Colonic mucosa (tissue), 4 donors: ENCODE measurements at regions not wholly inside any gene's neighbourhood (a gene's known extent, or its start where the extent isn't known, plus 50 kb on each side); places are given as distances from the start of the nearest gene placed in this dataset.

Source experiments
- DNase-seq: peaks from one replicate; pipeline ENCODE4 v3.0.0-alpha.2; 2020
- H3K27ac ChIP-seq: fragments of 200-600 bp; one replicate; pipeline ENCODE4 v1.8.0; 2021
- H3K27me3 ChIP-seq: fragments of 200-600 bp; one replicate; pipeline ENCODE4 v1.8.0; 2021
- H3K36me3 ChIP-seq: fragments of 200-600 bp; one replicate; pipeline ENCODE4 v1.8.0; 2021
- H3K4me1 ChIP-seq: fragments of 200-600 bp; one replicate; pipeline ENCODE4 v1.8.0; 2021; ENCODE audit warnings: mild to moderate bottlenecking
- H3K4me3 ChIP-seq: fragments of 200-600 bp; one replicate; pipeline ENCODE4 v1.8.0; 2021
- H3K9ac ChIP-seq, 2 donors: one replicate each; pipeline ENCODE4 v1.7.0; 2013; ENCODE audit warnings: control low read depth in 2 of 2, low read depth in 2 of 2, low read length in 2 of 2
- H3K9me3 ChIP-seq: fragments of 200-600 bp; one replicate; pipeline ENCODE4 v1.8.0; 2021
- CTCF ChIP-seq: fragments of 200-600 bp; IDR thresholded peaks from one replicate; pipeline ENCODE4 v1.8.0; 2022; ENCODE audit warnings: antibody characterized with exemption, mild to moderate bottlenecking
- intact Hi-C: fragments of 100-400 bp; cut with DNase I; formaldehyde crosslinking; loops from one replicate; pipeline ENCODE4 v1.14.1; 2022
- donor health status: healthy.
- donor health status: DM: no; HTN: no; CAD: no.
- donor health status: DM: no; HTN: no; CAD: no.

GRCh38 chr4:171583790-171584189 is 229.4 kb upstream of the GALNTL6 start:
- intact Hi-C loops, result no loop called here
- no peak overlapping the region for H3K9ac ChIP-seq
- H3K27ac ChIP-seq, result no peak overlapping the region
- no peaks in the 10 kb centered on the region for H3K4me1 ChIP-seq
- no peaks in the 10 kb centered on the region for H3K27me3 ChIP-seq
- H3K4me3 ChIP-seq, result no peak overlapping the region
- H3K9me3 ChIP-seq, result no peaks in the 10 kb centered on the region
- TF ChIP-seq CTCF, result no peak
- DNase-seq, result no peak
- H3K36me3 ChIP-seq, result no peaks in the 10 kb centered on the region

GRCh38 chr4:171582961-171583581 is 230.1 kb upstream of the GALNTL6 start:
- no peak overlapping the region for H3K4me3 ChIP-seq
- DNase-seq, result no peak
- H3K27me3 ChIP-seq, result no peaks in the 10 kb centered on the region
- H3K4me1 ChIP-seq, result no peaks in the 10 kb centered on the region
- H3K27ac ChIP-seq, result no peak overlapping the region
- intact Hi-C loops, result no loop called here
- H3K9ac ChIP-seq, result no peak overlapping the region
- H3K36me3 ChIP-seq, result no peaks in the 10 kb centered on the region
- no peaks in the 10 kb centered on the region for H3K9me3 ChIP-seq
- no peak for TF ChIP-seq CTCF

GRCh38 chr4:171573181-171573580 is 240.0 kb upstream of the GALNTL6 start:
- no peaks in the 10 kb centered on the region for H3K9me3 ChIP-seq
- no peaks in the 10 kb centered on the region for H3K36me3 ChIP-seq
- no peak for TF ChIP-seq CTCF
- H3K27me3 ChIP-seq, result no peaks in the 10 kb centered on the region
- no peak overlapping the region for H3K4me3 ChIP-seq
- DNase-seq, result no peak
- H3K27ac ChIP-seq, result no peak overlapping the region
- intact Hi-C loops, result no loop called here
- no peaks in the 10 kb centered on the region for H3K4me1 ChIP-seq
- no peak overlapping the region for H3K9ac ChIP-seq

- TF ChIP-seq CTCF, result no peak
- H3K36me3 ChIP-seq, result no peaks in the 10 kb centered on the region
- intact Hi-C loops, result no loop called here
These were observed 247.9 kb upstream of the GALNTL6 start for GRCh38 chr4:171565130-171565788.

GRCh38 chr4:171561419-171561818 is 251.8 kb upstream of the GALNTL6 start:
- Histone ChIP-seq H3K9ac (no peak overlapping the region), H3K27me3 (no peaks in the 10 kb centered on the region), H3K4me1 (no peaks in the 10 kb centered on the region), H3K36me3 (no peaks in the 10 kb centered on the region), H3K9me3 (no peaks in the 10 kb centered on the region), H3K27ac (no peak overlapping the region), H3K4me3 (no peak overlapping the region)
- no peak for TF ChIP-seq CTCF
- DNase-seq, result no peak
- intact Hi-C loops, result no loop called here

More at GRCh38 chr4:171565130-171565788, 247.9 kb upstream of the GALNTL6 start:
- Histone ChIP-seq H3K27me3 (no peaks in the 10 kb centered on the region), H3K4me3 (no peak overlapping the region), H3K27ac (no peak overlapping the region), H3K4me1 (no peaks in the 10 kb centered on the region), H3K9ac (no peak overlapping the region), H3K9me3 (no peaks in the 10 kb centered on the region)
- DNase-seq, result no peak
